ENCODE measurements at regions not wholly inside any gene's neighbourhood (a gene's known extent, or its start where the extent isn't known, plus 50 kb on each side); places are given as distances from the start of the nearest gene placed in this dataset.

- DNase-seq (ENCODE audit: low read depth) = no peak
- in situ Hi-C loops (cut with HindIII; ENCODE audit: low sequenced_read_pairs) = no loop called here
Measured at GRCh38 chr6:33958526-33959328, 154.9 kb upstream of the MLN start.

GRCh38 chr6:33957892-33958525 lies 154.2 kb upstream of the MLN start:
- H3K4me3 ChIP-seq (ENCODE audit: low read depth, low read length) = no peak overlapping the region
- no peak for DNase-seq (ENCODE audit: low read depth)
- in situ Hi-C loops (cut with HindIII; ENCODE audit: low sequenced_read_pairs) = no loop called here
- no peak for TF ChIP-seq CTCF (IDR thresholded peaks at IDR 0.05; ENCODE audit: low read depth, low read length, missing control alignments)

More at GRCh38 chr6:33958526-33959328, 154.9 kb upstream of the MLN start:
- no peak overlapping the region for H3K4me3 ChIP-seq (ENCODE audit: low read depth, low read length)
- no peak for TF ChIP-seq CTCF (IDR thresholded peaks at IDR 0.05; ENCODE audit: low read depth, low read length, missing control alignments)

- in situ Hi-C loops (cut with HindIII; ENCODE audit: low sequenced_read_pairs) = no loop called here
- H3K4me3 ChIP-seq (ENCODE audit: low read depth, low read length) = no peak overlapping the region
- no peak for TF ChIP-seq CTCF (IDR thresholded peaks at IDR 0.05; ENCODE audit: low read depth, low read length, missing control alignments)
- DNase-seq (ENCODE audit: low read depth) = no peak
Measured at GRCh38 chr6:33957131-33957891, 153.5 kb upstream of the MLN start.

- no peak for DNase-seq (ENCODE audit: low read depth)
- H3K4me3 ChIP-seq (ENCODE audit: low read depth, low read length) = no peak overlapping the region
- in situ Hi-C loops (cut with HindIII; ENCODE audit: low sequenced_read_pairs) = no loop called here
- TF ChIP-seq CTCF (IDR thresholded peaks at IDR 0.05; ENCODE audit: low read depth, low read length, missing control alignments) = no peak
Measured at GRCh38 chr6:33956206-33956605, 152.4 kb upstream of the MLN start.

- H3K4me3 ChIP-seq (ENCODE audit: low read depth, low read length) = no peak overlapping the region
- no peak for TF ChIP-seq CTCF (IDR thresholded peaks at IDR 0.05; ENCODE audit: low read depth, low read length, missing control alignments)
- DNase-seq (ENCODE audit: low read depth) = no peak
- in situ Hi-C loops (cut with HindIII; ENCODE audit: low sequenced_read_pairs) = no loop called here
Measured at GRCh38 chr6:33955566-33955965, 151.8 kb upstream of the MLN start.

- TF ChIP-seq CTCF (IDR thresholded peaks at IDR 0.05; ENCODE audit: low read depth, low read length, missing control alignments) = no peak
- no peak overlapping the region for H3K4me3 ChIP-seq (ENCODE audit: low read depth, low read length)
- in situ Hi-C loops (cut with HindIII; ENCODE audit: low sequenced_read_pairs) = no loop called here
- no peak for DNase-seq (ENCODE audit: low read depth)
Measured at GRCh38 chr6:33954453-33954852, 150.7 kb upstream of the MLN start.

Data from astrocyte of the cerebellum (primary cell).